Naive thymus-derived CD8-positive, alpha-beta T cell (primary cell): ENCODE measurements at regions not wholly inside any gene's neighbourhood (a gene's known extent, or its start where the extent isn't known, plus 50 kb on each side); places are given as distances from the start of the nearest gene placed in this dataset.

Experiments used
- ATAC-seq, 2 donors: fragments of 150-1000 bp; cut with Tn5 transposase in 1 of 2; sonication (Bioruptor Pico), chemical (Tn5 transposase) in 1 of 2; 1 replicate in 1 of 2; 2 replicates in 1 of 2; pipeline ENCODE4 v1.10.0; 2021; ENCODE audit warnings: mild to moderate bottlenecking in 2 of 2, moderate library complexity in 2 of 2
- POLR2A ChIA-PET: fragments of 350-600 bp; sonication (Branson Sonifier 250); formaldehyde crosslinking; loops from one replicate; lab custom pipeline; 2021; ENCODE audit warnings: antibody characterized with exemption; lab: Charles Lee
- DNase-seq, 10 donors: peaks; one replicate each; pipeline versions ENCODE4 v3.0.0 to v3.0.0-alpha.2; 2020 to 2022
- H3K27ac Mint-ChIP-seq, 10 donors: one replicate each; pipeline ENCODE4 v1.8.0; 2020 to 2022; ENCODE audit warnings: mild to moderate bottlenecking in 10 of 10, mixed read lengths in 10 of 10, moderate library complexity in 4 of 10, inconsistent platforms in 1 of 10
- H3K27me3 Mint-ChIP-seq, 5 donors: one replicate each; pipeline ENCODE4 v1.8.0; 2021 to 2022; ENCODE audit warnings: mixed read lengths in 5 of 5
- H3K36me3 Mint-ChIP-seq, 3 donors: one replicate each; pipeline ENCODE4 v1.8.0; 2020 to 2022; ENCODE audit warnings: mixed read lengths in 3 of 3, mild to moderate bottlenecking in 2 of 3, inconsistent platforms in 1 of 3
- H3K4me1 Mint-ChIP-seq, 4 donors: one replicate each; pipeline ENCODE4 v1.8.0; 2021 to 2022; ENCODE audit warnings: mixed read lengths in 4 of 4
- H3K4me3 Mint-ChIP-seq, 10 donors: one replicate each; pipeline ENCODE4 v1.8.0; 2020 to 2022; ENCODE audit warnings: mild to moderate bottlenecking in 10 of 10, mixed read lengths in 10 of 10, moderate library complexity in 6 of 10, inconsistent platforms in 1 of 10
- H3K9me3 Mint-ChIP-seq, 9 donors: one replicate each; pipeline ENCODE4 v1.8.0; 2020 to 2022; ENCODE audit warnings: mixed read lengths in 9 of 9, mild to moderate bottlenecking in 3 of 9, inconsistent platforms in 1 of 9, moderate library complexity in 1 of 9

DNA sequence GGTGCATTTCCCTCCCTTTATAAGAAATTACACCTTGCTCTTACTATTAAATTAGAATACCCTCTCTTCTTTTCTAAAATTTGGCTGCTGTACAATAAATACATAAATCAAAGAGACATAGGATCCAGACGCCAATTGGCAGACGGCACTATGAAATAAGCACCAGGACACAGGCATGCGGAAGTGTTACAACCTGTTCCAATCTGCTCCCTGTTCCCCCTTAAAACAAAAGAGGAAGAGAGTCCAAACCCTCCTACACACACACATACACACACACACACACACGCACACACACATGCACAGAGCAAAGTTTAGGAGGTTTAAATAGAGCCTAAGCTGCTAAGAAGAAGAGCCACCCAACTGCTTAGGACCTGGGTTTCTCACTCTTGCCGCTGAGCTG, 75.6 kb upstream of the ZNF507 start:
- POLR2A ChIA-PET, result no interaction called here
- no peaks in the 10 kb centered on the region for H3K4me1 Mint-ChIP-seq
- peaks cover 21 to 58% (median 28%) of the 10 kb centered on the region in 5 donors for H3K27me3 Mint-ChIP-seq
- no peak overlapping the region for H3K27ac Mint-ChIP-seq
- no peak for DNase-seq
- peaks cover 0 to 17% (median 0%) of the 10 kb centered on the region in 3 donors for H3K36me3 Mint-ChIP-seq
- no peak overlapping the region for H3K4me3 Mint-ChIP-seq
- no peak for ATAC-seq
- peaks cover 0 to 26% (median 9%) of the 10 kb centered on the region in 9 donors for H3K9me3 Mint-ChIP-seq

- H3K27ac Mint-ChIP-seq, result no peak overlapping the region
- H3K27me3 Mint-ChIP-seq, result peaks cover 18 to 56% (median 22%) of the 10 kb centered on the region in 5 donors
- ATAC-seq, result no peak
Observed at GRCh38 chr19:32273483-32273882, 71.9 kb upstream of the ZNF507 start.

GRCh38 chr19:32287086-32287485, 58.3 kb upstream of the ZNF507 start:
- POLR2A ChIA-PET, result no interaction called here
- no peaks in the 10 kb centered on the region for H3K36me3 Mint-ChIP-seq
- H3K4me1 Mint-ChIP-seq, result peaks cover 0 to 4% (median 0%) of the 10 kb centered on the region in 4 donors
- ATAC-seq (no peak), DNase-seq (no peak)
- peaks cover 15 to 49% (median 37%) of the 10 kb centered on the region in 5 donors for H3K27me3 Mint-ChIP-seq
- H3K27ac Mint-ChIP-seq, result no peak overlapping the region
- H3K4me3 Mint-ChIP-seq, result no peak overlapping the region
- peaks cover 0 to 2% (median 0%) of the 10 kb centered on the region in 9 donors for H3K9me3 Mint-ChIP-seq

More at GRCh38 chr19:32273483-32273882, 71.9 kb upstream of the ZNF507 start:
- Mint-ChIP-seq H3K9me3 (peaks cover 0 to 31% (median 11%) of the 10 kb centered on the region in 9 donors), H3K4me1 (no peaks in the 10 kb centered on the region), H3K4me3 (no peak overlapping the region), H3K36me3 (peaks cover 0 to 19% (median 0%) of the 10 kb centered on the region in 3 donors)
- no peak for DNase-seq
- POLR2A ChIA-PET, result no interaction called here

- no peaks in the 10 kb centered on the region for H3K9me3 Mint-ChIP-seq
- no peaks in the 10 kb centered on the region for H3K36me3 Mint-ChIP-seq
- no peak for ATAC-seq
- POLR2A ChIA-PET, result no interaction called here
- no peak overlapping the region for H3K27ac Mint-ChIP-seq
- no peak overlapping the region for H3K4me3 Mint-ChIP-seq
- peak in 1 of 10 donors; percentile 3 for DNase-seq
- H3K27me3 Mint-ChIP-seq, result peaks cover 11 to 49% (median 36%) of the 10 kb centered on the region in 5 donors
- peaks cover 0 to 4% (median 0%) of the 10 kb centered on the region in 4 donors for H3K4me1 Mint-ChIP-seq
Observed at GRCh38 chr19:32287811-32288227, 57.6 kb upstream of the ZNF507 start.

DNA sequence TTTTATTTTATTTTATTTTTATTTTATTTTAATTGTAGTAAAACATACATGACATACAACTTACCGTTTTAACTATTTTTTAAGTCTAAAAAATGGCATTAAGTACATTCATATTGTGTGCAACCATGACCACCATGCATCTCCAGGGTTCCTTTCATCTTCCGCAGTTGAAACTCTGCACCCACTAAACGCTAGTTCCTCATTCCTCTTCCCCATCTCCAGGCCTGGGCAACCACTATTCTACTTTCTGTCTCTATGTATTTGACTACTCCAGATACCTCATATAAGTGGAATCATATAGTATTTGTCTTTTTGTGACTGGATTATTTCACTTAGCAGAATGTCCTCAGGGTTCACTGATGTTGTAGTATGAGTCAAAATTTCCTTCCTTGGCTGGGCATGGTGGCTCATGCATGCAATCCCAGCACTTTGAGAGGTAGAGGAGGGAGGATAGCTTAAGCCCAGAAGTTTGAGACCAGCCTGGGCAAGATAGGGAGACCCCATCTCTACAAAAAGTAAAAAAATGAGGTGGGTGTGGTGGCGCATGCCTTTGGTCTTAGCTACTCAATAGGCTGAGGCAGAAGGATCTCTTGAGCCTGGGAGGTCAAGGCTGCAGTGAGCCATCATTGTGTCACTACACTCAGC, 55.7 kb upstream of the ZNF507 start:
- H3K4me3 Mint-ChIP-seq, result no peak overlapping the region
- DNase-seq (no peak), ATAC-seq (no peak)
- peaks cover 3 to 30% (median 22%) of the 10 kb centered on the region in 5 donors for H3K27me3 Mint-ChIP-seq
- H3K4me1 Mint-ChIP-seq, result peaks cover 0 to 4% (median 0%) of the 10 kb centered on the region in 4 donors
- H3K27ac Mint-ChIP-seq, result no peak overlapping the region
- no peaks in the 10 kb centered on the region for H3K9me3 Mint-ChIP-seq
- POLR2A ChIA-PET, result no interaction called here
- H3K36me3 Mint-ChIP-seq, result no peaks in the 10 kb centered on the region

GRCh38 chr19:32291876-32292275, 53.5 kb upstream of the ZNF507 start:
- Mint-ChIP-seq H3K4me1 (peaks cover 0 to 4% (median 0%) of the 10 kb centered on the region in 4 donors), H3K9me3 (no peaks in the 10 kb centered on the region), H3K27ac (no peak overlapping the region), H3K36me3 (no peaks in the 10 kb centered on the region), H3K27me3 (peaks cover 0 to 12% (median 8%) of the 10 kb centered on the region in 5 donors), H3K4me3 (no peak overlapping the region)
- DNase-seq (no peak), ATAC-seq (no peak)
- POLR2A ChIA-PET, result no interaction called here

DNA sequence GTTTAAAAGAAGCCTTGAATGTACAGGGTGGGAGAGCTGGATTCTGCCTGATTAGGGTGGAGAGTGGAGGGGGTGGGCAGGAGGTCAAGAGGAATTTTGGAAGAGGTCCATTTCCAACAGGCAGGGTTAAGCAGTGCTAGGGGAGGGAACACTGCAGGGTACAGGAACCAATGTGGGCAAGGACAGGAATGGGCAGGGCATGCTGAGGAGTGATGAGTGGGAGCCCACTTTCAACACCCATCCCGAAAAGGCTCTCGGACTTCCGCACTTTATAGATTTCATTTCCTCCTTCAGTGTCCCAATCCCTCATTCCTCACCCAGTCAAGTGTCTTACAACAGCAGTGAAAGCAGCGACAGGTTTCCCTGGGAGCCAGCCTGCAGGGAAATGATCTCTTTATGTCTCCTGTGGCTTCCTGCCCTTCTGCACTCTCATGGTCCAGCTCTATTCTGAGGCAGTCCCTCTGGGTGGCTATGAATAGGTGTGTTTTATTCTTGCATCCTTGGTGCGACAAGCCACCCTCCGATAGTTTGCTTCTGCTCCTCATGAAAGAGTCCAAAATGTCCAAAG, 50.5 kb upstream of the ZNF507 start:
- POLR2A ChIA-PET, result no interaction called here
- H3K4me1 Mint-ChIP-seq, result no peaks in the 10 kb centered on the region
- ATAC-seq (no peak), DNase-seq (no peak)
- no peak overlapping the region for H3K27ac Mint-ChIP-seq
- H3K9me3 Mint-ChIP-seq, result peaks cover 0 to 16% (median 4%) of the 10 kb centered on the region in 9 donors
- peaks cover 0 to 4% (median 0%) of the 10 kb centered on the region in 5 donors for H3K27me3 Mint-ChIP-seq
- no peak overlapping the region for H3K4me3 Mint-ChIP-seq
- H3K36me3 Mint-ChIP-seq, result no peaks in the 10 kb centered on the region
